HEK293 (cell line): ENCODE measurements at regions not wholly inside any gene's neighbourhood (a gene's known extent, or its start where the extent isn't known, plus 50 kb on each side); places are given as distances from the start of the nearest gene placed in this dataset.

Experiments
- CTCF ChIP-seq: fragments of 450-650 bp; formaldehyde crosslinking; IDR thresholded peaks from 2 replicates; pipeline ENCODE4 v1.5.1; 2016; ENCODE audit warnings: missing biosample characterization, missing genetic modification characterization
- GLI4 ChIP-seq: fragments of 450-650 bp; formaldehyde crosslinking; IDR thresholded peaks from 2 replicates; pipeline ENCODE4 v1.5.1; 2016; ENCODE audit warnings: missing biosample characterization, missing genetic modification characterization
- KLF1 ChIP-seq: fragments of 450-650 bp; formaldehyde crosslinking; IDR thresholded peaks from 2 replicates; pipeline ENCODE4 v1.5.1; 2016; ENCODE audit warnings: missing biosample characterization, missing genetic modification characterization
- KLF16 ChIP-seq: fragments of 450-650 bp; formaldehyde crosslinking; IDR thresholded peaks from 2 replicates; pipeline ENCODE4 v1.5.1; 2017; ENCODE audit warnings: missing biosample characterization, missing genetic modification characterization
- PBX3 ChIP-seq: sonication (generic); formaldehyde crosslinking; IDR thresholded peaks from 2 replicates; pipeline ENCODE4 v1.8.1; 2022; ENCODE audit warnings: mild to moderate bottlenecking, moderate library complexity, missing genetic modification reagents
- TCF7L2 ChIP-seq: IDR thresholded peaks from 2 replicates; pipeline ENCODE4 v1.6.1; 2011; ENCODE audit warnings: low read depth, mild to moderate bottlenecking, inconsistent platforms, low read length, moderate library complexity, borderline replicate concordance
- ZFP37 ChIP-seq: fragments of 450-650 bp; formaldehyde crosslinking; IDR thresholded peaks from 2 replicates; pipeline ENCODE4 v1.5.1; 2016; ENCODE audit warnings: missing biosample characterization, missing genetic modification characterization
- ZNF121 ChIP-seq: fragments of 450-650 bp; formaldehyde crosslinking; IDR thresholded peaks from 2 replicates; pipeline ENCODE4 v1.5.1; 2016; ENCODE audit warnings: missing biosample characterization, missing genetic modification characterization
- ZNF132 ChIP-seq: fragments of 450-650 bp; formaldehyde crosslinking; IDR thresholded peaks from 2 replicates; pipeline ENCODE4 v1.5.1; 2017; ENCODE audit warnings: missing biosample characterization, missing genetic modification characterization, borderline replicate concordance
- ZNF16 ChIP-seq: fragments of 450-650 bp; formaldehyde crosslinking; IDR thresholded peaks from 2 replicates; pipeline ENCODE4 v1.5.1; 2016; ENCODE audit warnings: low read depth, missing biosample characterization, missing genetic modification characterization
- ZNF510 ChIP-seq: fragments of 450-650 bp; formaldehyde crosslinking; IDR thresholded peaks from 2 replicates; pipeline ENCODE4 v1.5.1; 2018; ENCODE audit warnings: mild to moderate bottlenecking, missing genetic modification characterization, missing biosample characterization; ENCODE audit not compliant: insufficient replicate concordance
- ZNF529 ChIP-seq: fragments of 450-650 bp; formaldehyde crosslinking; IDR thresholded peaks from 2 replicates; pipeline ENCODE4 v1.5.1; 2017; ENCODE audit warnings: missing genetic modification characterization, missing biosample characterization; ENCODE audit not compliant: insufficient replicate concordance
- ZNF621 ChIP-seq: fragments of 450-650 bp; formaldehyde crosslinking; IDR thresholded peaks from 2 replicates; pipeline ENCODE4 v1.5.1; 2017; ENCODE audit warnings: missing biosample characterization, missing genetic modification characterization
- ZNF701 ChIP-seq: fragments of 450-650 bp; formaldehyde crosslinking; IDR thresholded peaks from 2 replicates; pipeline ENCODE4 v1.5.1; 2016; ENCODE audit warnings: missing biosample characterization, missing genetic modification characterization

- TF ChIP-seq ZNF701: no peak
- TF ChIP-seq PBX3 (CRISPR knock-in tag): no peak
- no peak for TF ChIP-seq KLF16 (tag by site-specific recombination)
- TF ChIP-seq CTCF (tag by site-specific recombination): no peak
- no peak for TF ChIP-seq TCF7L2
- TF ChIP-seq ZNF132 (tag by site-specific recombination): no peak
- TF ChIP-seq ZFP37 (tag by site-specific recombination): no peak
- TF ChIP-seq ZNF16 (tag by site-specific recombination): no peak
- no peak for TF ChIP-seq KLF1 (tag by site-specific recombination)
- TF ChIP-seq GLI4: no peak
- TF ChIP-seq ZNF121 (tag by site-specific recombination): no peak
- no peak for TF ChIP-seq ZNF510
- no peak for TF ChIP-seq ZNF529
- TF ChIP-seq ZNF621 (tag by site-specific recombination): no peak
Measured at GRCh38 chr4:151581570-151581969, 172.6 kb downstream of the FHIP1A start.
